Right forelimb (tissue), 1 donor: ENCODE measurements at regions not wholly inside any gene's neighbourhood (a gene's known extent, or its start where the extent isn't known, plus 50 kb on each side); places are given as distances from the start of the nearest gene placed in this dataset.
A peak's percentile ranks its signal among the peaks of the same experiment; 100 is the strongest.

ENCODE experiments used
- DNase-seq: peaks from one replicate; pipeline ENCODE4 v3.0.0-alpha.2; 2018

DNA sequence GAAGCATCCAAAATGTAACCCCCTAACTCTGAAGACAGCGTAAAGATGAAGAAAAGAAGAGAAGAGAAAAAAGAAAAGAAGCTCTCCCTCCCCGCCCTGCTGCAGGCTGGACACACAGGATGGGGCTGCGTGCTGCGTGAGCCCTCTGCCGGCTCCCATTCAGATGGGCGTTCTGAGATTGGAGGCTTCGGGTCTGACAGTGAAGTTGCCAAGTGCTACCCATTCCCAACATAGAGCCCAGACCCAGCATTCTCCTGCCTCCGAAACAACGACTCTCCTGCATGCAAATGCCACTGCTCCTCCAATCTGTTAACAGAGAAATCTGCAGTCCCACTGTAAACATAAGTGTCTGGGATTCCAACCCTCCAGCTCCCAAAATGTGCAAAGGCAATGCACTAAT lies 234.9 kb downstream of the BCL11A start:
- no peak for DNase-seq

DNA sequence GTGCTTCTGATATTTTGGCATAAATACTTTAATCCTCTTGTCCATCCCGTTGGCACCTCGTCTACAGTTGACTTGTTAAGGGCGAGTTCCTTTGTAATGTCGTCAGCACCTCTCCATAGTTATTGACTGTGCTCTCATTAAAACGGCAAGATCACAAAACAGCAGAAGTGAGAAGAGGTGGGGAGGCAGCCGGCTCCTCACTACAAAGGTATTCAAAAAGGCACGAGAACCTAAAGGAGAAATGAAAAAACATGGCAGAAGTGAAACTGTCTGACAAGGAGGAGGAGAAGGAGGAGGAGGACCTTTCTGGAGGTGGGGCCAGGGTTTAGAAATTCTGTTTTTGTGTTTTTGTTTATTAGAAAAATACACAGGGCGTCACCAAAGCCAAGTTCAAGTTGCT lies 235.6 kb downstream of the BCL11A start:
- no peak for DNase-seq

DNA sequence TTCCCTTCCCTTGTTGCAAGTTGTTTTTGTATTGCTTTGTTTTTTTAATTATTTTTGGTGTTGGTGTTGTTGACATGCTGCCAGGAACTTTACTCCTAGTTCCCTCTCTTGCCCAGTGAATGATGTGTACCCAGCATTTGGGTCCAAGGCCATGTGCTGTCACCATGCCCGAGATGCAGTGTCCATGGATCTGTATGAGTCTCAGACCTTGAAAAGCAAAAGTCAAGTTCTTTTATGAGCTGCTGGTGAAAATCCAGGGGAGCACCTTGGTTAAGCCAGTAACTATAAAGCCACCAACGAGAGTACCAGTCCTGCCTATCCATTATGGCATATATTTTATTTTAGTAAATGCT lies 236.4 kb downstream of the BCL11A start:
- DNase-seq, result no peak

DNA sequence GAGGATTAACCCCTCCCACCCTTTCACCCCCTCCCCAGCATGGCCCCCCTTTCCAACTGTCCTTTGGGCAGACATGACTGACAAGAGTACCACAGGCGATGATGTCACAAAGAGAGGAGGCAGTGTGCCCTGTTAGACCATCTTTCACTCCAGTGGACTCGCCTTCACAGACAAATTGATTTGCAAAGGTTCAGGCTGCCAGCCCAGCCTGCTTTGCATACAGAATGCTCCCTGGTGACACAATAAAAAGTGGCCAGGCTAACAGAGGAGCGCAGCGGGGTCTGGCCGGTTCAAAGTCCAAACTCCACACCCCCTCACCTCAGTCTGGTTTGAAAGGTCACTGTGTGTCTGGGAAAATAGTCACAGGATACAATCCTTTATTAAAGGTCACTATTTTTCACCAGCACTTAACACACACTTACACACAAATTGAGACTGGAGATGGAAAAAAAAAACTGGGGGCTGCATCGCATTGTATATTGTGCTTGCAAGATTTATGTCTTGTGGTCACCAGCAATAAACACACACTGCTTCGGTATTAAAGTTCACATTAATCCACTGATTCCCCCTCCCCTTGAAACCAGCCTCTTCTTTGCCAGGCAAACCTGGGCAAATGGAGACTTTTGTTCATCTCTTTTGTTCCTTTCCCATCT lies 236.9 kb downstream of the BCL11A start:
- DNase-seq, result no peak

DNA sequence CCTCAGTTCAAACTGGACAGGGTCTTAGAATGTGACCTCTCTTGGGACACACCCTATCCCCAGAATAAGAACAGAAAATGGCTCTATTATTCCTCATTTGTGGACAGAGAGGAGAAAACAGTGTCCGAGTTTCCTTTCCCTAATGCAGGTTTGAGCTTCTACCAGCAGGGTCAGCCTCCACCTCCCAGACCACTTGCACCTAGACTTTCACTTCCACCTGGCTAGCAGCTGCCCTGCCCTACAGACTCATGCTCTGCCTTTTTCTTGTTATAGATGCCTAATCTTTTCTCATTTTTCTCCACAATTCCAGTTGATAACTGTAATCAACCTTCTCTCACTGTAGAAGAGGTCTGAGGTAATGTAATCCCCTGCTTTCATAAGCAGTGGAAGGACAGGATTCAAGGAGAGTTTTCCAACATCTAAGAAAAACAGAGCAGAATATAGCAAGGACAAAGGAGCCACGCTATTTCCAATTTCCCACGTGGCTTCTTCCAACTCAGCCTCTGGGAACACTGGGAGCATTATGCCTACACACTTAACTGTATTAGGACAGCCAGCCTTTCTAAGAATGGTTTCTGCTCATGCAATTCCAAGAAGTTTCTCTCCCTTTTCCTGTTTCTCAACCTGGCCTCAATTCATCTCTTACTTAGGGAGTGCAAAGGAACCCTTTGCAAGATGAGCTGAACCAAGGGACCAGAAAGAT lies 239.8 kb downstream of the BCL11A start:
- DNase-seq, result no peak

DNA sequence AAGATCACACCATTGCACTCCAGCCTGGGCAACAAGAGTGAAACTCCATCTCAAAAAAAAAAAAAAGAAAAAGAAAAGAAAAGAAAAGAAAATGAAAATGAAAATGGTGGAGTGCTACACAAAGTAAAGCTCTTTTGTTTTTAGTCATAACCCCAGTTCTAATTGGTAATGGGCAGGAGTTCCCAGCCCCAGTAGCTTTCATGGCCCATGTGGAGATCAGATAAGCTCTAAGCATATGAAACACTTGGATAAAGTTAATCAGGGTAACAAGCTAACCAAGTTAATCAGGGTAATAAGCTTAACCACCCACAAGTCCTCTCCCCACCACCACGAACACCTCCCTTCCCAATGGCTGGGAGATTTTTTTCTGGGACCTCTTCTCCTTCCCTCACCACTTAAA lies 240.8 kb downstream of the BCL11A start:
- no peak for DNase-seq

DNA sequence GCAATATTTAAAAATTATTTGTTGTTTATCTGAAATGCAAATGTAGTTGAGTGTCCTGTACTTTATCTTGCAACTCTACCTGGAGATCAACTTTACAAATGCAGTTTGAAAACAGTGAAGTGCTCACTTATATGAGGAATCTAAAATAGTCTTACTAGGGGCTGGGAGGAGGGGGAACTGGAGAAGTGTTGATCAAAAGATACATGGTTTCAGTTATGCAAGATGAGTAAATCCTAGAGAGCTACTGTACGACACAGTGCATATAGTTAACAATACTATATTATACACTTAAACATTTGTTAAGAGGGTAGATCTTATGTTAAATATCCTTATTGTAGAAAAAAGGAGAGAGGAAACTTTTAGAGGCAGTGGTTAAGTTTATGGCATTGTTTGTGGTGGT lies 241.9 kb downstream of the BCL11A start:
- no peak for DNase-seq

- DNase-seq, result no peak
Observed at GRCh38 chr2:60309941-60310660, 243.4 kb downstream of the BCL11A start.

- no peak for DNase-seq
Observed at GRCh38 chr2:60309336-60309735, 244.1 kb downstream of the BCL11A start.

DNA sequence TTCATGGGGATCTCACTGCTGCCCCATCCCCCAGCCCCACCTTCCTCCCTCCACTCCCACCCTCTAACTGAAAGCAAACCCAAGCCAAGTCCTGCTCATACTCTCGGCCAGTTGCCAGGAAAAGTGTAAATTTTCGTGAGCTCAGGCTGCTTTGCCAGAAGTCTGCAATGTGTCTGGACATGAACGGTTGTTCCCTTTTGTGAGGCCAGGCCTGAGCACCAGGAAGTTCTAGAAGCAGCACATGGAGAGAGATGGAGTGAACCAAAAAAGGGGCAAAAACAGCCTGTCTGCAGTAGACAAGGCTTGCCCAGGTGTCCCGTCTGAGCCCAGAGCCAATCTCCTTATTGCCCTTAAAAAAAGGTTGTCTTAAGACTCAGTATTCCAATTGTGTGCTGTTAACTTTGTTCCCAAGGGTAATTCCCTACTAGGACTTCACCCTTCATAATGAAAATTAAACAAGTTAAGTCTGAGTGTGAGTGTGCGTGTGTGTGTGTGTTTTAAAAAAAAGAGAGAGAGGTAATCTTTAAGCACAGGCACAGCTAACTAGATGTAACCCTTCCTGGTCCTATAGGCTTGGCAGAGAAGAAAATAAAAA lies 247.1 kb downstream of the BCL11A start:
- peak; percentile 63 for DNase-seq

- DNase-seq, result no peak
Observed at GRCh38 chr2:60303680-60304079, 249.8 kb downstream of the BCL11A start.

- DNase-seq, result no peak
Observed at GRCh38 chr2:60302377-60303126, 250.9 kb downstream of the BCL11A start.

- no peak for DNase-seq
Observed at GRCh38 chr2:60301726-60302125, 251.7 kb downstream of the BCL11A start.

- DNase-seq, result no peak
Observed at GRCh38 chr2:60299179-60299578, 254.3 kb downstream of the BCL11A start.

DNA sequence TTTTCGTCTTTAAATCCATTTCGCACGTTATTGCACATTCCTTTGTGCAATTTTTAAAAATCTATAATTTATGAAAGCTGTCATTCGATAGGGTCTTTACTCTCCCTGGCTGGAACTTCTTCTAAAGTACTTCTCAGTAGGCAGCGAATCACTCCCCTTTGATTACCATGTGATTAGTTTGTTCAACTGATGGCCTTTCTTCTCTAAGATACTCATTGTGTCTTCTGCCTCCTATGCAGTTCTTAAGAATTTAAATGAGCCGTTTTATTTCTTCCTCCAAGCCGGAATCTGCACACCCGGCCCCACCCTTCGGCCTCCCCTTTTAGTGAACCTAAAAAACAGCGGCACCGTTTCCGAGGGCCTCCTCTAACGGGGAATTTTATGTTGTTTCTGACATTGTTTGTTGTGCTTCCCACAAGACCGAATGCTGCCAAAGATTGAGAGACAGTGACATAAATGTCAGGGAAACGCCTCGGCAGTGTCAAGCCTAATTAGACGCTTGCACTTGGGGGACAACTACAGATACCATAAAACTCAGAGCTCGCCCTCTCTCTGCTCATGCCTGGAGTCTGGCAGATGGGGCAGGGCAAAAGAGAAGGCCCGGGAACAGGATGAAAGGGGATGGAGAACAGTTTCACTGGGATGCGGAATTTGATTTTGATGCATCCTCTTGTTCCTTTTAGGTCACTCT lies 255.3 kb downstream of the BCL11A start:
- DNase-seq, result no peak

- DNase-seq, result no peak
Observed at GRCh38 chr2:60297296-60298005, 256.0 kb downstream of the BCL11A start.

GRCh38 chr2:60296219-60296955 lies 257.1 kb downstream of the BCL11A start:
- DNase-seq, result no peak

DNA sequence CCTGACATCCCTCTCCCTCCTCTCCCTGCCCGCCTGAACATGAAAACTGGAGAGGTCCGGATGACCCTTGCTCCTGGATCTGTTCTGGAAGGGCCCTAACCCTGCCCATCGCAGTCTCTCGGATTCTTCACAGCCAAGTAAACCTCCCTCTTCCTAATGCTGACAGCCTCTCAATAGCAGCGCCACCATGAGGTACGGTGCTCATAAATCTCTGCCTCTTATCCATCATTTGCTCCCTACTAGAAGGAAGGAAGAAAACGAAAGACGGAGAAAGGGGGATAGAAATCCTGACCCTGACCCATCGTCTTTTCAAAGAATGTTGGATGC lies 257.9 kb downstream of the BCL11A start:
- DNase-seq, result no peak

- DNase-seq, result no peak
Observed at GRCh38 chr2:60294901-60295635, 258.4 kb downstream of the BCL11A start.

DNA sequence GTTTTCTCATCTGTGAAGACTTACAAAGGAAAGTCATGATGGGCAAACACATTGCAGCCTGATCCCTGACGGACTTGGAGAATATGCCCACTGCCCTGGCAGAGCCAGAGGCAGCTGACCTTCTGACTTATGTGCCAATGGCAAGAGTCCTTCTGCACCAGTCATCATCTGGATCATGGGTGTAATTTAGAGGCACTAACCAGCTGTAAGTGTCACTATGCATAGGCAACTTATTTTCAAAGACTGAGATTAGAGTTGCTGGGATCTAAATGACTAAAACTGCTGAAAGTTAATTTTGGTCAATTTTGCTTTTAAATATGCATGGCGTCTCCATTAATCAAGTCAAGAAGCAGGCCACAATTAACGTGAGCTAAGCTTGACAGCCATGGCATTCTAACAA lies 261.2 kb downstream of the BCL11A start:
- DNase-seq, result no peak

GRCh38 chr2:60290509-60290908 lies 262.9 kb downstream of the BCL11A start:
- DNase-seq, result no peak
